Large intestine (tissue), 3 donors: ENCODE measurements at regions not wholly inside any gene's neighbourhood (a gene's known extent, or its start where the extent isn't known, plus 50 kb on each side); places are given as distances from the start of the nearest gene placed in this dataset.

Experiments
- DNase-seq, 2 donors: peaks; one replicate each; pipeline versions ENCODE4 v3.0.0 to v3.0.0-alpha.2; 2013
- H3K27ac ChIP-seq: one replicate; pipeline ENCODE4 v1.5.1; 2013; ENCODE audit warnings: low read length
- H3K27me3 ChIP-seq: 2 replicates; pipeline ENCODE4 v1.6.1; 2013; ENCODE audit warnings: low read length; ENCODE audit not compliant: control insufficient read depth, insufficient read depth
- H3K36me3 ChIP-seq: 2 replicates; pipeline ENCODE4 v1.6.1; 2013; ENCODE audit warnings: low read length; ENCODE audit not compliant: control insufficient read depth, insufficient read depth
- H3K4me1 ChIP-seq: one replicate; pipeline ENCODE4 v1.6.1; 2013; ENCODE audit warnings: low read length; ENCODE audit not compliant: control insufficient read depth, insufficient read depth
- H3K4me3 ChIP-seq: one replicate; pipeline ENCODE4 v1.5.1; 2013; ENCODE audit warnings: low read length
- H3K9me3 ChIP-seq: one replicate; pipeline ENCODE4 v1.6.1; 2013; ENCODE audit warnings: mild to moderate bottlenecking, low read depth, low read length, moderate library complexity; ENCODE audit not compliant: control insufficient read depth
- WGBS: methylation state at CpG from one replicate; pipeline ENCODE4 v1.1.5; 2013; ENCODE audit warnings: low lambda C conversion rate; ENCODE audit not compliant: insufficient coverage; 5-methylcytosine and 5-hydroxymethylcytosine counted together

DNA sequence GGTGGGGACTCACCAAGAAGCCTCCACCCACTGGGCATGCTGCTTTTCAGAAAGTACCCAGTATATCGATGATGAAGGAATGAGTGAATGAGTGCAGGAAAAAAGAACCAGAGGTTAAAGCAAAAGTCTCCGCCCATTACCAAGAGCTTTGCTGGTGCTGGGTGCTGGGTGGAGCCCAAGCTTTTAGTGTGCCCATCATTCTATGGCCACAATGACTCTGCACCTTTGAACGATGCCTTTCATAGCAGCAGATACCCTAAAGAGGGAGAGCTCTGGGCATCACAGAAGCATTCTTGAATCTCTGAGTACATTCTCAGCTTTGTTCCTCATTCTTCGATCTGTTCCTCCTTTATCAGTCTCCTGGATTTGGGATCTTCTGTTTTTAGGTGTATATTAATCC lies 450.7 kb upstream of the CCL2 start:
- no peak for DNase-seq
- H3K4me3 ChIP-seq: no peak overlapping the region
- peaks cover 5% of the 10 kb centered on the region for H3K27me3 ChIP-seq
- no peaks in the 10 kb centered on the region for H3K36me3 ChIP-seq
- no peaks in the 10 kb centered on the region for H3K9me3 ChIP-seq
- no peak overlapping the region for H3K27ac ChIP-seq
- H3K4me1 ChIP-seq: no peaks in the 10 kb centered on the region
- no CpG with 5 or more reads among the region's 4 CpGs for WGBS

- no peaks in the 10 kb centered on the region for H3K4me1 ChIP-seq
- no peak for DNase-seq
- H3K36me3 ChIP-seq: no peaks in the 10 kb centered on the region
- peaks cover 5% of the 10 kb centered on the region for H3K27me3 ChIP-seq
- H3K4me3 ChIP-seq: no peak overlapping the region
- no peaks in the 10 kb centered on the region for H3K9me3 ChIP-seq
- no peak overlapping the region for H3K27ac ChIP-seq
These were observed 448.5 kb upstream of the CCL2 start for GRCh38 chr17:33806631-33807030.

GRCh38 chr17:33809748-33810147 lies 445.3 kb upstream of the CCL2 start:
- Histone ChIP-seq H3K27ac (no peak overlapping the region), H3K4me3 (no peak overlapping the region), H3K4me1 (no peaks in the 10 kb centered on the region), H3K27me3 (peaks cover 2% of the 10 kb centered on the region), H3K9me3 (no peaks in the 10 kb centered on the region), H3K36me3 (no peaks in the 10 kb centered on the region)
- no peak for DNase-seq

DNA sequence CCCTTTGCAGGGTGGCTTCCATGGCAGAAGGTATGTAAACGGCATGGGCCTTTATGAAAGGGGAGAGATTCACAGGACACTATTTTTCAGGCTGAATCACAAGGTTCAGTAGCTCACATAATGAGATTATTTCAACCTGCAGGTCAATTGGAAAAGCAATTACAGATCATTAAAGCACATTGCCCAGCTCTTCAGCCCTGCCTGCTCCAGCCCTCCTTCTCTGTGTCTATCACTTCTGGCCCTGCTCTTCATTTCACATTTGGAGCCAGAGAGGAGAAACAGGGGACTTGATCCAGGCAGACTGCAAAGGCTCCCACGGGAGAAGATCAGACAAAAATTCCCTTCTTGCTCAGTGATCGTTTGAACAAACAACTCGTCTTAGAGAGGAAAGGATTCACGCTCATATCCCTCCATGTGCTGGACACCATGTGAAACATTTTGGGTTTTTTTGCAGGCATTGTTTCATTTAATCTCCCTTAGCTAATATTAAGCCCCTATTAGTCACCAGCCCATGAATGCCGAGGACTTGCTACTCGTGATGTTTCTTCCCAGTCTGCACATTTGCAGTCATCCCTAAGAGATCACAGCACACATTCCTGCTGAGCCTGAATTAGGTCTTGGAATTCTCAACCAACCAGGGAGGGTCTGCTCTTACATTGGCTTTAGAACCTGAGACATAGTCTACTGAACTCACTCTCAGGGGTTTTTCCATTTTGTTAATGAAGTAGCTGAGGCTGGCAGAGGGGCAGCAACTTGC lies 443.9 kb upstream of the CCL2 start:
- Histone ChIP-seq H3K9me3 (no peaks in the 10 kb centered on the region), H3K4me1 (no peaks in the 10 kb centered on the region), H3K27ac (no peak overlapping the region), H3K4me3 (no peak overlapping the region), H3K27me3 (no peaks in the 10 kb centered on the region), H3K36me3 (no peaks in the 10 kb centered on the region)
- WGBS: 60% methylated on average over 1 of the region's 7 CpGs
- no peak for DNase-seq

DNA sequence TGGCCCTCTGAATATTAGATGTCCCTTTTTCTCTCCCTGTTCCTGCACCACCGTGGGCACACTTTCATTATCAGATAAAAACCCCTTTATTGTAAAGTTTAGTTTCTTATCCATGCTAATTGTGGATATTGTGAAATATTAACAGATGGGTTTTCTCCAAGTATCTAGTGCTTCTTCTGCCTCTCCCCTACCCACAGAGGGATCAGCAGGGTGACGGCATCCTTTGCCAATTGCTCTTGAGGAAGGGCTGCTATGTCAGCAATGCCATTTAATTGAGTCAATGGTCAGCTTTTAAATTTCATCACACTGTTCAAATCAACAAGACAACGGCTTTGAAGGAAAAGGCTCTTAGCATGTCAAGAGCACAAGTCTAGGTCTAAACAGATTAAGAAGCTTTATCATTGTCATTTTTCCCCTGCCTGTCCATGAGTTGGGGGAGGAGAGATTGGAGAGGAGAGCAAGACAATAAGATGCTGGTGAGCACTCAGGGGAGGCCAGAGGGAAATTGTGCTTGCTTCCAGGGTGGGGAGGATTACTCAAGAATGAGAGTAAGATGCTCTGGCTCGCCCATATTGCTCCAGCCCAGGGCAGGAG lies 443.0 kb upstream of the CCL2 start:
- Histone ChIP-seq H3K27ac (no peak overlapping the region), H3K4me3 (no peak overlapping the region), H3K27me3 (no peaks in the 10 kb centered on the region), H3K36me3 (no peaks in the 10 kb centered on the region), H3K4me1 (no peaks in the 10 kb centered on the region), H3K9me3 (no peaks in the 10 kb centered on the region)
- 40% methylated on average over 1 of the region's 4 CpGs for WGBS
- no peak for DNase-seq

DNA sequence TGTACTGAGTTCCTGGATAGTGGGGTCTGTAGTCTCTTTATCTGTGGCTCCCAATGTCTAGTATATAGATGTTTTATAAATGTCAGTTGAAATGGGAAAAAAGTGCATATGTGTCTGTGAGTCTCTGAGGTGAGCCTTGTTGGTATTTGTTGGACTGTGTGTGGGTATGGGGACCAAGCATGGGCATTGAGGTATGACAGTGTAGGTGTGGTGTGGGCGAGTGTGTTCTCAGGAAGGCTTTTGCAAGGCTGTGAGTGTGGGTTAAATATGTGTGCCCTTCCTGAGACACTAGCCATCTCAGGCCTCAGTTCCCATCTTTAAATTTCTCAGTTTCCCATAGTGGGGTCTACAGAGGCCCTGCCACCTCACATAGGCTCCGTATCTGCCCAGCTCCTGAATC lies 440.2 kb upstream of the CCL2 start:
- no CpG with 5 or more reads among the region's 2 CpGs for WGBS
- Histone ChIP-seq H3K4me1 (no peaks in the 10 kb centered on the region), H3K9me3 (no peaks in the 10 kb centered on the region), H3K27me3 (no peaks in the 10 kb centered on the region), H3K4me3 (no peak overlapping the region), H3K27ac (no peak overlapping the region), H3K36me3 (no peaks in the 10 kb centered on the region)
- no peak for DNase-seq

DNA sequence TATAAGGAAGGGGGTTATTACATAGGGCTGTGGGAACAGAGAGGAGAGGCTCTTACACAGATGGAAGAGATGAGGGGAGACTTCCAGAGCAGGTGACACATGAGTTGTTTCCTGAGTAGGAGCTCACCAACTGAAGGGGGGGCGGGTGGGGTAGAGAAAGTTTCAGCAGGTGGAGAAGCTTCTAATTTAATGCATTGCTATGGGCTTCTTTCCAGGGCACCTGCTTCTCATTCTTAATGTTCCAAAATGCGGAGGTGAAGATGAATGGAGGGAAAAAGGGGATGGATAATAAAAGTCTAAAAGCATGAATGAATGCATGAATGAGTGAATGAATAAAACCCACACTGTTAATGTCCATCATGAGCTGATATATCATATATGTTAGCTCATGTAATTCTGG lies 439.0 kb upstream of the CCL2 start:
- no peaks in the 10 kb centered on the region for H3K27me3 ChIP-seq
- no peaks in the 10 kb centered on the region for H3K36me3 ChIP-seq
- H3K9me3 ChIP-seq: no peaks in the 10 kb centered on the region
- no peaks in the 10 kb centered on the region for H3K4me1 ChIP-seq
- DNase-seq: no peak
- H3K4me3 ChIP-seq: no peak overlapping the region
- H3K27ac ChIP-seq: no peak overlapping the region
- WGBS: 100% methylated on average over 1 of the region's 2 CpGs

- no CpG with 5 or more reads among the region's 9 CpGs for WGBS
- Histone ChIP-seq H3K27me3 (no peaks in the 10 kb centered on the region), H3K36me3 (no peaks in the 10 kb centered on the region), H3K27ac (no peak overlapping the region), H3K4me1 (no peaks in the 10 kb centered on the region), H3K9me3 (no peaks in the 10 kb centered on the region), H3K4me3 (no peak overlapping the region)
- DNase-seq: no peak
These were observed 438.1 kb upstream of the CCL2 start for GRCh38 chr17:33816842-33817617.

DNA sequence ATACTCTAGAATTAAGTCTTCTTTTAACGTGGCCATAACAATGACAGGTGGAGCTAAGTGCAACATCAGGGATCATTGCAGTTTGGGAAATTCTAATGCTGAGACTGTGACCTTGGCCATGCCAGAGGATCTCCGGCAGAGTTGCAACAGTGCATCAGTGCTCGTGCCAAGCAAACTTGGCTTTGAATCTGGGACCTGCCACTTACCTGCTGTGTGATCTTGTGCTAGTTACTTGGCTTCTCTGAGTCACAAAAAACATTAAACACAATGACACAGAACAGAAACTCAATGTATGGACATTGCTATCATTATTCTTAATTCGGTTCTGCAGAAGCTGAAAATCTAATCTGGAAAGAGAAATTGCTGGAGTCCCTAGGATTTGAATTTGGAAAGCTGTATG lies 435.5 kb upstream of the CCL2 start:
- Histone ChIP-seq H3K4me3 (no peak overlapping the region), H3K27ac (no peak overlapping the region), H3K27me3 (no peaks in the 10 kb centered on the region), H3K4me1 (no peaks in the 10 kb centered on the region), H3K9me3 (no peaks in the 10 kb centered on the region), H3K36me3 (no peaks in the 10 kb centered on the region)
- WGBS: no CpG with 5 or more reads among the region's 4 CpGs
- no peak for DNase-seq

DNA sequence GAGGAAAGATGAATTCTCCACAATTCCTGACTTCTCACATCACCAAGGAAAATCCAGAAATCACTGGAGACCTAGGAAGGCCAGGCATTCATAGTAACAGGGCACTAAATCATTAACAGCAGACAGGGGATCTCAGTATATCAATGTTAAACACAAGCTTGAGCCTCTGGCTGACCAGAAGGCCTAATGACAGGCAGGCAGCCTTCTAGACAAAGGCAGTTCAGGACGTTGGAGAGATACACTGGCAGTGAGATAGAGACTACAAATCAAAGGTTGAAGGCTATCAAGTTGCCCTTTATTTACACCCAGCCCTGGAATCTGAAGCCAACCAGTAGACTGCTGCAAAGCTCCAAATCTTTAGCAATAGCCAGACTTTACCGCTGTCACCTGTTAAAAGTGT lies 422.8 kb upstream of the CCL2 start:
- H3K9me3 ChIP-seq: no peaks in the 10 kb centered on the region
- no peaks in the 10 kb centered on the region for H3K4me1 ChIP-seq
- WGBS: no CpG with 5 or more reads among the region's 2 CpGs
- no peaks in the 10 kb centered on the region for H3K36me3 ChIP-seq
- H3K4me3 ChIP-seq: no peak overlapping the region
- no peak for DNase-seq
- H3K27me3 ChIP-seq: peaks cover 4% of the 10 kb centered on the region
- no peak overlapping the region for H3K27ac ChIP-seq

GRCh38 chr17:33837281-33837680 lies 417.8 kb upstream of the CCL2 start:
- Histone ChIP-seq H3K27ac (no peak overlapping the region), H3K9me3 (no peaks in the 10 kb centered on the region), H3K27me3 (peaks cover 11% of the 10 kb centered on the region), H3K36me3 (no peaks in the 10 kb centered on the region), H3K4me3 (no peak overlapping the region), H3K4me1 (no peaks in the 10 kb centered on the region)
- DNase-seq: no peak
